Activated CD4-positive, alpha-beta T cell treated with anti-CD3 and anti-CD28 coated beads, Interleukin-10, Interleukin-2, amounts not matched to agents 100 ng/mL and 50 ng/mL, durations not matched to agents 16 hours and 8 hours (primary cell): ENCODE measurements at regions not wholly inside any gene's neighbourhood (a gene's known extent, or its start where the extent isn't known, plus 50 kb on each side); places are given as distances from the start of the nearest gene placed in this dataset.

Experiments used
- DNase-seq: peaks from one replicate; pipeline ENCODE4 v3.0.0-alpha.2; 2020

GRCh38 chr13:111476197-111476596 lies 155.8 kb downstream of the TEX29 start:
- no peak for DNase-seq

DNA sequence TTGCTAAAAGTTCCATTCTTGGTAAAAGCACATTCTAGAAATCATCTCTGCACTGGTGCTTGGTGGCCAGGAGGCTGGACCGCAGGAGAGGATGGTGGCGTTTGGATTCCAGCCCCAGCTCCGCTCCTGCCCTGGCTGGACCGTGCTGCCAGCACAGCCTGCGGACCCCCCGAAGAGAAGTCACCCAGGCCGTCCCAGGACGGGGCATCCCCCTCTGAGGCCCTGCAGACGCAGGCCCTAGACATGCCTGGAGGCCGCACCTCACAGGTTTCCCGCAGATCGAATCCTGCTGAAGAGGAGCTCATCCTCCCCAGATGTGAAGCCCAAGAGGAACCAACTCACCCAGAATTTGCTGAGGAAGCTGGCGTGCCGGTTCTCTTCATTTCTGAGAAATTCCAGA lies 159.0 kb downstream of the TEX29 start:
- DNase-seq, result no peak

GRCh38 chr13:111480503-111480902 lies 160.1 kb downstream of the TEX29 start:
- DNase-seq, result no peak

GRCh38 chr13:111480976-111481375 lies 160.5 kb downstream of the TEX29 start:
- no peak for DNase-seq

DNA sequence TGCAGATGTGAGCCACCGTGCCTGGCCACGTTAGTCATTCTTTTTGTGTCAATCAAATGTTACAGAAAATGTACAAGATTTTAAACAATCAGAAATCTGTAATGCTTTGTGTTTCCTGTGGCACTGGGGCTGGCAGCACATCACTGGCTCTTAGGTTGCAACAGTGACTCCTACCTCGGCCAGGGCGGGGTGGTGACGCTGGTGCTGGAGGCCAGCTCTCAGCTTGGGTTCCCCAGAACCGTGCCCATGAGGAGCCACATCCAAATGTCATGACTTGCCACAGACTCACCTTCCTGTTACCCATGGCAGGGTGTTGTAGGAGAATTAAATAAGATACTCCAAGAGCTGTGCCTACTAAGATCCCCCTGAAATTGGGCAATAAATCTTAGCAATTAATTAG lies 161.7 kb downstream of the TEX29 start:
- DNase-seq, result no peak

GRCh38 chr13:111482806-111483620 lies 162.6 kb downstream of the TEX29 start:
- no peak for DNase-seq

GRCh38 chr13:111483621-111483987 lies 163.2 kb downstream of the TEX29 start:
- no peak for DNase-seq

- no peak for DNase-seq
These were observed 163.9 kb downstream of the TEX29 start for GRCh38 chr13:111484141-111484925.

- DNase-seq, result no peak
These were observed 164.5 kb downstream of the TEX29 start for GRCh38 chr13:111484959-111485358.

DNA sequence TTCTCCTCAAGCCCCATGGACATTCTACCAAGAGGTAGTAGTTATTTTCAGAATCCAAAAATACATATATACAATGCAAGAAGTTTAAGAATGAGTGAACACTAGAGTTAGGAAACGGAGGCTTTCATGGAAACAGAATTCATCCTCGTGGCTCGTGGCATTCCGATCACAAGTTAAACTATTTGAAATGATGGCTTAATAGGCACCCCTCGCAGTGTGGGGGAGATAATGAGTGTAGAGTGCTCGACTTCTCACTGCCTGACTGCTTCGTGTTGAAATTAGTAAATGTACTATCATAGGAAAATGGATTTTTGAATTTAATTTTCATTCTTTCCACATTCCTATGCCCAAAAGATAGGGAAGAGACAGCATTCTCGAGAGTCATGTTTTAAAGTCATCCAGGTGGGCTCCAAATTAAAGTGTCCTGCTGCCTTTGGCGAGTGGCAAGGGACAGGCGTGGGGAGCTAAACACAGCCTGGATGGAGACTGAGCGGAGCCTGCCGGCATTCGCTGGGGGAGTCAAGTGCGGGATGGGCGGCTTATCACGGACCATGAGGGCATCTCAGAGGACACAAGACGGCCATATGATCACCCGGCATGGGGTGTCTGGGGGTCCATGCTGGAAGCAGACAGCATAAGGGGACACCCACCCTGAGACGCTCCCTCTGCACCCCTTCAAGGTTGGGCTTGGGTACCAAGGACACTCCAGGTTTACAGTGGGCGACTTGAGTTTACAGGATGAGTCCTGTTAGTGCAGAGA lies 165.2 kb downstream of the TEX29 start:
- no peak for DNase-seq

- DNase-seq, result no peak
These were observed 165.9 kb downstream of the TEX29 start for GRCh38 chr13:111486331-111486730.

GRCh38 chr13:111486801-111487200 lies 166.4 kb downstream of the TEX29 start:
- no peak for DNase-seq

DNA sequence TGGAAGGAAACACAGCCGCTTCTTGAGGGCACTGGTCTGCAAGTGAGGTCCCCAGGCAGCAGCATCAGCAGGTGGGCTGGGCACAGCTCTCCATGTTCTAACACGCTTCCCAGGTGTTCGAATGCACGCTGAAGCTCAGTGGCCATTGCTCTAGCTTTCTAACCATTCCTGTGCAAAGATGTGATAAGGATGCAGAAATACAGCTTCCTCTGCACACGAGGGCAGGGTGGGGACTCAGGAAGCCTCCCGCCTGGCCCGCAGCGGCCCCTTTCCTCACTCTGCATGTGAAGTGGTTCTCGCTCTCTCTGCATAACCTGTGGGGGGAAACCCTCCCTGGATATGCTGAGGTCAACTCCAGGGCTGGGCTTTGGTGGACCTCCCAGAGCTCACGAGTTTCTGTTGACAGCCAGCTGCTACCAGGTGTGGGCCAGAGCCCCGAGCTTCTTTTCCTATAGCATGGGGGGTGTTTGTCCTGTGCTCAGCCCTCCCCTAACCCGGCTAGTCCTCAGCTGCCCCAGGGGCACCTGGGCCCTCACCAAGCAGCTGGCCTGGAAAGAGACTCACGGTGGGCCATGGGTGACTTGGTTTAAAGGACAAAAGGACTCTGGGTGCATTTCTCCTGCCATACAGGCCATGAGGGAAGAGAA lies 168.2 kb downstream of the TEX29 start:
- no peak for DNase-seq

- DNase-seq, result no peak
These were observed 168.9 kb downstream of the TEX29 start for GRCh38 chr13:111489301-111489700.

DNA sequence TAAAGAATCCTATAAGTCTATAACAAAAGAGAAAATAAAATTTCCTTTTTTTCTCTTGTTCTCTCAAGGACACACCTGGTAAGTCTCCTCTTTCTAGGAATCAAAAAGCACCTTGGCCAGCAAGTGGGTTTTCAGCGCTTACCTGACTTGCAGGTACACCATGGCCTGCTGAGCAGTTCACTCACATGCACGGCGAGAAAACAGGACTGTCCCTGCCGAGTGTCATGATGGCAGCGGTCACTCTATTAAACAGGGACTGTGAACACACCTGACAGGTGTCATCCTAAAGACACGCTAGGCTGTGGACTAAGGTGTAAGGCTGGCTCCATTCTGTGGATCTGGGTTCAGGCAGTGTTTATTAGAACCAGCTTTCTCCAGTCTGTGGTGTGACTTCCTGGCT lies 170.2 kb downstream of the TEX29 start:
- no peak for DNase-seq

GRCh38 chr13:111491021-111491420 lies 170.6 kb downstream of the TEX29 start:
- DNase-seq, result no peak

- DNase-seq, result no peak
These were observed 171.2 kb downstream of the TEX29 start for GRCh38 chr13:111491659-111492058.

DNA sequence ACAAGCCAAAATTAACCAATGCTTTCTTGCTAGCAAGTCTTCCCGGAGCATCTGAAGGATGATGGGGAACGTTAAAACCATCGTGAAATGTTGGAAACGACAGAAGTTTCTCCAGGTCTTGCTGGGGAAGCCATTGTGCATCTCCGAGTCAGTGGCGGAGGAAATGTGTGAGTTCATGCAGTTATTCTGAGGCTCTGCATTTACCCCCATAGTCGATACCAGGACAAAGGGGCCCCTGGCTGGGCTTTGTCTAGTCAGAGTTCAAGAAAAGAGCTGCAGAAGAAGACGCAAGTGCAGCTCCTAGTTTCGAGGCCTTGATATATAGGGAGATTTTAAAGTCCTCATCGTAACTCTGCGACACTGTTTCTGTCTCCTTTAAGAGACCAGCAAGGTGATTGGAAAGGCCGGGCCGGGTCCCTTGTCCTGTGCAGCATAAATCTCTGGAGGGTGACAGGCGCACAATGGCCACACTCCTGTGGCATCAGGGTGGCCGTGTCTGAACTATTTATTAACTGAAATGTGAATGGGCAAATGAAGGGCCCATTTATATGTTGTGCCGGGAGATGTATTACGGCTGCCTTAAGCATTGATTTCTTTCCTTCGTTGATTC lies 172.0 kb downstream of the TEX29 start:
- DNase-seq, result no peak

DNA sequence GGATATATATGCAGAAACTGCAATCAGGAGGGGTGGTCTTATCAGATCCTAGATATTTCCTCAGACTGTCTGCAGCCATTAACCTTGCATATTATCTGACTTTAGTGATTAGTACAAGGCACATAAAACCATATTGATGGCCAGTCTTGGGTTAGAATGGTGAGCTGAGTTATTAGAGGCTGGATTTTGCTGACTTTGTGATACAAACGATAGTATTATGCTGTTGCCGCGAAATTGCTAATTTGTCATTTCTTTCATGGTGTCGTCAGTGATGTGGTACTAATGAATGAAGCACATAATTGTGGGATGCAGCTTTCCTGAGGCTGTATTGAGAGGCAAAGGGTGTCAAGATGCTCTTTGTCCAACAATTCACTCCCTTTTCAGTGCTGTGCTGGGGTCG lies 172.5 kb downstream of the TEX29 start:
- DNase-seq, result no peak

DNA sequence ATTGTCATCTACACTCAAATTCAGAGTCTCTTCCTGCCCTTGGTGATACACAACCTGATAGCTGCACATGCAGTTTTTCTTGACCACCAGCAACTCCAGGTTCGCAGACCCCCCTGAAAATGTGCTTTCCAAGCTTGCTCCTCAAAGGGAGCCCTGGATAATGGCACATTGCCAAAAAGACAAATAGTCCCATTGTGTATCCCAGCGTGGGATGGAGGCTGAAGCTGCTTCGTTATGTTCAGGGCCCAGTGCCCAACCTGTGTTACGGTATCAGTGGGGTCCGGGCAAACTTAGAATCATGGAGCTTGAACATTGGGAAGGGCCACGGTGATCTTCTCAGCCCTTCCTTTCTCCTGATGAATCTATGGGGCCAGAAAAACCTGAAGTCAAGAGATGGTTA lies 173.0 kb downstream of the TEX29 start:
- DNase-seq, result no peak

- DNase-seq, result no peak
These were observed 174.2 kb downstream of the TEX29 start for GRCh38 chr13:111494641-111495040.
